Gastrocnemius medialis (tissue), 4 donors: ENCODE measurements at regions not wholly inside any gene's neighbourhood (a gene's known extent, or its start where the extent isn't known, plus 50 kb on each side); places are given as distances from the start of the nearest gene placed in this dataset.

ENCODE experiments used
- CTCF ChIP-seq, 5 experiments: fragments of 450-650 bp in 3 of 5; fragments of 200-600 bp in 2 of 5; sonication (generic) in 2 of 5; IDR thresholded peaks in 4 of 5; conservative IDR thresholded peaks in 1 of 5; 1 replicate in 4 of 5; 2 replicates in 1 of 5; pipeline ENCODE4 v1.5.1; 2016 to 2019; ENCODE audit warnings: antibody characterized with exemption in 5 of 5, mild to moderate bottlenecking in 3 of 5, moderate library complexity in 3 of 5
- POLR2A ChIP-seq, 2 donors: fragments of 450-650 bp; IDR thresholded peaks; one replicate each; pipeline ENCODE4 v1.6.1; 2017; ENCODE audit warnings: antibody characterized with exemption in 2 of 2, mild to moderate bottlenecking in 2 of 2, moderate library complexity in 2 of 2

DNA sequence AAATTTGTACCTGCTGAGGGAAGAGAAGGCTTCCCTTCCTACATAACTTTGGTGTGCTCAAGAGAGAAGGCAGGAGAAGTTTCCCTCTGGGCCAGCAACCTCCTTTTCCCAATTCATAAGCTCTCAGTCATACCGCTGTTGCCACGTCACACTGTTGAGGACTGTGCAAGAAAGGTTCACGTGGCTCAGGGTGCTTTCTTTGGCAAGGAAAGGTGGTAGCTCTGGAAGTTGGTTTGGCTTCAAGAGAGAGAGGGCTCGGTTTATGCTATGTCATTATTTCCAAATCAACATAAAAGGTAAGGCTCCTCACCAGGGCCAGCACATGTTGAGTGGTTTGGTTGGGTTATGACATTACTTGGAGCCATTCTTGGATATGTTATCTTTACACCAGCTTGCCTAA, 77.3 kb downstream of the TNFSF18 start:
- TF ChIP-seq POLR2A (IDR thresholded peaks at IDR 0.05), result no peak
- TF ChIP-seq CTCF (IDR thresholded peaks at IDR 0.05 in 4 of 5, conservative IDR thresholded peaks at IDR 0.05 in 1 of 5), result no peak
